ENCODE measurements at regions not wholly inside any gene's neighbourhood (a gene's known extent, or its start where the extent isn't known, plus 50 kb on each side); places are given as distances from the start of the nearest gene placed in this dataset.

- H3K4me3 Mint-ChIP-seq: no peak overlapping the region
- no peak for DNase-seq
- no peaks in the 10 kb centered on the region for H3K27me3 Mint-ChIP-seq (ENCODE audit: low read depth, poor library complexity)
- H3K4me1 Mint-ChIP-seq: no peaks in the 10 kb centered on the region
- peaks cover 24% of the 10 kb centered on the region for H3K9me3 Mint-ChIP-seq
- peaks cover 2% of the 10 kb centered on the region for H3K36me3 Mint-ChIP-seq (ENCODE audit: low read depth)
- no peak for TF ChIP-seq CTCF (IDR thresholded peaks at IDR 0.05)
- H3K27ac Mint-ChIP-seq: no peak overlapping the region
Measured at GRCh38 chr5:145340099-145340498, 495.0 kb downstream of the PRELID2 start.

GRCh38 chr5:145324767-145325479 is 510.2 kb downstream of the PRELID2 start:
- H3K4me3 Mint-ChIP-seq: no peak overlapping the region
- DNase-seq: no peak
- H3K9me3 Mint-ChIP-seq: peaks cover 9% of the 10 kb centered on the region
- H3K4me1 Mint-ChIP-seq: no peaks in the 10 kb centered on the region
- H3K27me3 Mint-ChIP-seq (ENCODE audit: low read depth, poor library complexity): no peaks in the 10 kb centered on the region
- no peak overlapping the region for H3K27ac Mint-ChIP-seq
- TF ChIP-seq CTCF (IDR thresholded peaks at IDR 0.05): no peak
- H3K36me3 Mint-ChIP-seq (ENCODE audit: low read depth): no peaks in the 10 kb centered on the region

- Mint-ChIP-seq H3K9me3 (peaks cover 8% of the 10 kb centered on the region), H3K4me1 (no peaks in the 10 kb centered on the region), H3K27me3 (ENCODE audit: low read depth, poor library complexity) (no peaks in the 10 kb centered on the region), H3K4me3 (no peak overlapping the region), H3K27ac (no peak overlapping the region), H3K36me3 (ENCODE audit: low read depth) (no peaks in the 10 kb centered on the region)
- no peak for DNase-seq
- TF ChIP-seq CTCF (IDR thresholded peaks at IDR 0.05): no peak
Measured at GRCh38 chr5:145324101-145324500, 511.0 kb downstream of the PRELID2 start.

- Mint-ChIP-seq H3K4me3 (no peak overlapping the region), H3K9me3 (peaks cover 6% of the 10 kb centered on the region), H3K27ac (no peak overlapping the region), H3K36me3 (ENCODE audit: low read depth) (no peaks in the 10 kb centered on the region), H3K27me3 (ENCODE audit: low read depth, poor library complexity) (no peaks in the 10 kb centered on the region), H3K4me1 (no peaks in the 10 kb centered on the region)
- no peak for TF ChIP-seq CTCF (IDR thresholded peaks at IDR 0.05)
- no peak for DNase-seq
Measured at GRCh38 chr5:145316282-145316681, 518.9 kb downstream of the PRELID2 start.

- Mint-ChIP-seq H3K4me1 (no peaks in the 10 kb centered on the region), H3K4me3 (no peak overlapping the region), H3K36me3 (ENCODE audit: low read depth) (no peaks in the 10 kb centered on the region), H3K27ac (no peak overlapping the region), H3K27me3 (ENCODE audit: low read depth, poor library complexity) (no peaks in the 10 kb centered on the region), H3K9me3 (no peaks in the 10 kb centered on the region)
- no peak for TF ChIP-seq CTCF (IDR thresholded peaks at IDR 0.05)
- DNase-seq: no peak
Measured at GRCh38 chr5:145307866-145308382, 527.2 kb downstream of the PRELID2 start.
